ENCODE measurements at regions not wholly inside any gene's neighbourhood (a gene's known extent, or its start where the extent isn't known, plus 50 kb on each side); places are given as distances from the start of the nearest gene placed in this dataset.

DNA sequence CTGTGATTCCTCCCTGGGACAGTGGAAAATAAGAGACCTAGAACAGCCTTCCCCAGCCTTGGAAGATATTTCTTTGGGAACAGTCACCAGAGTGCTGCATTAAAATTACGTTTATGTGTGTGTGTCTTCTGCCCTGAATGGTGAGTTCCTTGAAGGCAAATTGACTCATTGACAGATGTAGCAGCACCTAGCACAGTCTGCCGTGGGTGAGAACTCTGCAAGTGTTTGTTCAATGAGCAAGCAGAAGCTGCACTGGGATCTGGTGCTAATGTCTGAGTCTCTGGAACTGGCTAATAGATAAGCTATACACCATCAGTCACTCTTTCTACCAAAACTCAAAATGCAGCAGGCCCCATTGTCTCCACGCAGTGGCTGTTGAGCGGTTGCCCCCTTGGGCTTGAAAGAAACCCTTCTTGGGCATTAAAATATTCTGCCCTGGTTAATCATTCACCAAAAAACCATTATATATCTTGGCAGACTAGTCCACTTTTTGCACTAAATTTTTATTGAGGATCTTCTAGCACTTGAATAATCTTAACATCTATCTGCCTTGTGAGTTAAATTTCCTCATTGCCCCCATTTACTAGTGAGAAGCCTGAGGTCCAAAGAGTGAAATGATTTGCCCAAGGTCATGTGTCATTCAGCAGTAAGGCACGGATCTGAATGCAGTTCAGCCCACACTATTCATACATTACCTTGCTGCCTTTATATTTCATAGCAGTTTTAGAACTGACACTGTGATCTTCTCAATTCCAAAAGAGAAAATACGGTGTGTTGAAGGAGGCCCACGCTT, 87.8 kb upstream of the GALNT18 start:
- WGBS (ENCODE audit: extremely low coverage, insufficient coverage, low lambda C conversion rate), result no CpG with 5 or more reads among the region's 7 CpGs
- Histone ChIP-seq H3K27me3 (ENCODE audit: insufficient read depth, low read length, poor library complexity) (no peaks in the 10 kb centered on the region), H3K4me3 (ENCODE audit: low read length) (no peak overlapping the region), H3K79me1 (ENCODE audit: low read length) (no peaks in the 10 kb centered on the region), H3K9ac (ENCODE audit: low read length) (no peak overlapping the region), H3K56ac (ENCODE audit: low read length) (no peak overlapping the region), H2BK120ac (ENCODE audit: low read depth, low read length) (no peak overlapping the region), H3K79me2 (ENCODE audit: control insufficient read depth, insufficient read depth, low read length) (no peaks in the 10 kb centered on the region), H2BK15ac (replicated peaks; ENCODE audit: low read depth) (no peak overlapping the region), H2BK5ac (ENCODE audit: low read length) (no peak overlapping the region), H4K5ac (ENCODE audit: low read length) (no peak overlapping the region), H3K36me3 (ENCODE audit: control insufficient read depth, insufficient read depth, low read length) (no peaks in the 10 kb centered on the region), H3K18ac (ENCODE audit: low read length) (no peak overlapping the region), H3K27ac (ENCODE audit: low read depth, low read length) (no peak overlapping the region), H4K8ac (ENCODE audit: low read depth, low read length) (no peak overlapping the region), H3K4me1 (ENCODE audit: control insufficient read depth, low read depth, low read length) (no peaks in the 10 kb centered on the region), H3K4me2 (ENCODE audit: low read length) (no peak overlapping the region), H3K23ac (ENCODE audit: low read length) (no peak overlapping the region), H2AK5ac (ENCODE audit: low read length) (no peak overlapping the region), H3K4ac (ENCODE audit: low read depth, low read length) (no peak overlapping the region)
- DNase-seq, result no peak

DNA sequence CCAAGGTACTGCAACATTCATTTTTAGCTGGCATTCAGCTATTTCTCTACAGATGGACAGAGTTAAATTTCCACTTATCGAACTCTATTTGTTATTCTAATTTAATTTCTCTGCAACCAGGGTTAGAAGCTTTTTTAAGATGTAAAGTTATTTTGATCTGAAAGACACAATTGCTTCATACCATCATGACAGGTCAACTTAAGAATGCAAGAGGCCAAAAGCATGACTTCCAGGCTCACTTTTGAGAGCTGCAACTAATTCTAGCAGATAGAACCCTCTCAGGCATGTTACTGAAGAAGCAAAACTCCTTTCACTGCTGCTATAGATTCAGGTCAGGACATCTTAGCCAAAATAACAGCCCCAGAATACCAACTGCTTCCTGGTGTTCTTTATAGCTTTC, 86.5 kb upstream of the GALNT18 start:
- Histone ChIP-seq H3K4me3 (ENCODE audit: low read length) (no peak overlapping the region), H4K8ac (ENCODE audit: low read depth, low read length) (no peak overlapping the region), H3K79me1 (ENCODE audit: low read length) (no peaks in the 10 kb centered on the region), H4K5ac (ENCODE audit: low read length) (no peak overlapping the region), H3K36me3 (ENCODE audit: control insufficient read depth, insufficient read depth, low read length) (no peaks in the 10 kb centered on the region), H3K27ac (ENCODE audit: low read depth, low read length) (no peak overlapping the region), H3K9ac (ENCODE audit: low read length) (no peak overlapping the region), H3K79me2 (ENCODE audit: control insufficient read depth, insufficient read depth, low read length) (no peaks in the 10 kb centered on the region), H2BK120ac (ENCODE audit: low read depth, low read length) (no peak overlapping the region), H2AK5ac (ENCODE audit: low read length) (no peak overlapping the region), H2BK15ac (replicated peaks; ENCODE audit: low read depth) (no peak overlapping the region), H3K23ac (ENCODE audit: low read length) (no peak overlapping the region), H3K18ac (ENCODE audit: low read length) (no peak overlapping the region), H3K4me2 (ENCODE audit: low read length) (no peak overlapping the region), H3K56ac (ENCODE audit: low read length) (no peak overlapping the region), H2BK5ac (ENCODE audit: low read length) (no peak overlapping the region), H3K4ac (ENCODE audit: low read depth, low read length) (no peak overlapping the region), H3K27me3 (ENCODE audit: insufficient read depth, low read length, poor library complexity) (no peaks in the 10 kb centered on the region), H3K4me1 (ENCODE audit: control insufficient read depth, low read depth, low read length) (no peaks in the 10 kb centered on the region)
- no peak for DNase-seq
- WGBS (ENCODE audit: extremely low coverage, insufficient coverage, low lambda C conversion rate), result no CpG with 5 or more reads among the region's 1 CpG

DNA sequence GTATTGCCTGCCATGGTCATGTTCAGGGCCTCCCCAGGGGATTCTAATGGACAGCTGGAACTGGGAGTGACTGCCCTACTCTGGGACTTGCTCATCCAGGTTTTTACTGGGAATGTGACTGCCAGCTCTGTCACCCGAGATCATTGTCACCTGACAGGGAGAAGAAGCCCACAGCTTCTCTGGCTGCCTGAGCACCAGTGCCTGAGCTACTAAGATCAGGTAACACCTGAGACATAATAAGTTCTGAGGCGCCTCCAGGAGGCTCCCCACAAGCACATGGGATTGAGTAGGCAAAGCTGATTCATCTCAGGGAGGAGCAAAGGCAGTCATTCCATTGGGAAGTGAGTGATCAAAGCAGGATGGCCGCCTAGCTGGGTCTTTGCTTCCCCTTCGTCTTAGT, 84.2 kb upstream of the GALNT18 start:
- no peak overlapping the region for H3K56ac ChIP-seq (ENCODE audit: low read length)
- H3K27me3 ChIP-seq (ENCODE audit: insufficient read depth, low read length, poor library complexity), result no peaks in the 10 kb centered on the region
- no peak overlapping the region for H3K23ac ChIP-seq (ENCODE audit: low read length)
- no peaks in the 10 kb centered on the region for H3K79me1 ChIP-seq (ENCODE audit: low read length)
- no peak overlapping the region for H3K27ac ChIP-seq (ENCODE audit: low read depth, low read length)
- no peak overlapping the region for H3K9ac ChIP-seq (ENCODE audit: low read length)
- H3K36me3 ChIP-seq (ENCODE audit: control insufficient read depth, insufficient read depth, low read length), result no peaks in the 10 kb centered on the region
- no peak overlapping the region for H2BK15ac ChIP-seq (replicated peaks; ENCODE audit: low read depth)
- no peak overlapping the region for H4K8ac ChIP-seq (ENCODE audit: low read depth, low read length)
- no peaks in the 10 kb centered on the region for H3K79me2 ChIP-seq (ENCODE audit: control insufficient read depth, insufficient read depth, low read length)
- no peak overlapping the region for H2AK5ac ChIP-seq (ENCODE audit: low read length)
- H3K18ac ChIP-seq (ENCODE audit: low read length), result no peak overlapping the region
- WGBS (ENCODE audit: extremely low coverage, insufficient coverage, low lambda C conversion rate), result no CpG with 5 or more reads among the region's 4 CpGs
- no peak overlapping the region for H3K4me3 ChIP-seq (ENCODE audit: low read length)
- no peak overlapping the region for H3K4me2 ChIP-seq (ENCODE audit: low read length)
- H2BK120ac ChIP-seq (ENCODE audit: low read depth, low read length), result no peak overlapping the region
- no peaks in the 10 kb centered on the region for H3K4me1 ChIP-seq (ENCODE audit: control insufficient read depth, low read depth, low read length)
- H3K4ac ChIP-seq (ENCODE audit: low read depth, low read length), result no peak overlapping the region
- H4K5ac ChIP-seq (ENCODE audit: low read length), result no peak overlapping the region
- peak; percentile 56 for DNase-seq
- H2BK5ac ChIP-seq (ENCODE audit: low read length), result no peak overlapping the region

DNA sequence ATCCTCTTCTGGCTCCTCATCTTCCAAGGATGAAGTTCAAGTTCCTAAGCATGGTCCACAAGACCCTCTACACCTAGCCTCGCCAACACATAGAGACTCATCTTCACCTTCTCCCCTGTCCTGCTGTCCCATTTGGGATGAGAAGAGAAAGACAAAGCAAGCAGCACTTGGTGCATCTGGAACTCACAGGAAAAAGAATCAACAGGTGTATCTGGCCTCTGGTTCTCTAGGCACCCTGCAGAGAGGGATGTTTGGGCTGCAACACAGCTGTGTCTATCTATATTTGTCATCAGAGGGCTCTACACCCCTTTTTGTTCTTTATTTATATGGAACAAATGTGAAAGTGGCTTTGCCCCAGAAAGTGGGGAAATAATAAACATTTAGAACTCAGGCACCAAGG, 82.1 kb upstream of the GALNT18 start:
- H3K79me2 ChIP-seq (ENCODE audit: control insufficient read depth, insufficient read depth, low read length), result no peaks in the 10 kb centered on the region
- H2BK5ac ChIP-seq (ENCODE audit: low read length), result no peak overlapping the region
- no peak overlapping the region for H3K4ac ChIP-seq (ENCODE audit: low read depth, low read length)
- H2BK120ac ChIP-seq (ENCODE audit: low read depth, low read length), result no peak overlapping the region
- no peak overlapping the region for H3K27ac ChIP-seq (ENCODE audit: low read depth, low read length)
- H3K23ac ChIP-seq (ENCODE audit: low read length), result no peak overlapping the region
- H4K8ac ChIP-seq (ENCODE audit: low read depth, low read length), result no peak overlapping the region
- no peak overlapping the region for H3K18ac ChIP-seq (ENCODE audit: low read length)
- no peak overlapping the region for H3K9ac ChIP-seq (ENCODE audit: low read length)
- no peak overlapping the region for H4K5ac ChIP-seq (ENCODE audit: low read length)
- H3K4me1 ChIP-seq (ENCODE audit: control insufficient read depth, low read depth, low read length), result no peaks in the 10 kb centered on the region
- H2BK15ac ChIP-seq (replicated peaks; ENCODE audit: low read depth), result no peak overlapping the region
- H2AK5ac ChIP-seq (ENCODE audit: low read length), result no peak overlapping the region
- no CpG with 5 or more reads among the region's 1 CpG for WGBS (ENCODE audit: extremely low coverage, insufficient coverage, low lambda C conversion rate)
- H3K27me3 ChIP-seq (ENCODE audit: insufficient read depth, low read length, poor library complexity), result no peaks in the 10 kb centered on the region
- no peaks in the 10 kb centered on the region for H3K79me1 ChIP-seq (ENCODE audit: low read length)
- H3K36me3 ChIP-seq (ENCODE audit: control insufficient read depth, insufficient read depth, low read length), result no peaks in the 10 kb centered on the region
- no peak overlapping the region for H3K4me2 ChIP-seq (ENCODE audit: low read length)
- no peak for DNase-seq
- no peak overlapping the region for H3K56ac ChIP-seq (ENCODE audit: low read length)
- no peak overlapping the region for H3K4me3 ChIP-seq (ENCODE audit: low read length)

DNA sequence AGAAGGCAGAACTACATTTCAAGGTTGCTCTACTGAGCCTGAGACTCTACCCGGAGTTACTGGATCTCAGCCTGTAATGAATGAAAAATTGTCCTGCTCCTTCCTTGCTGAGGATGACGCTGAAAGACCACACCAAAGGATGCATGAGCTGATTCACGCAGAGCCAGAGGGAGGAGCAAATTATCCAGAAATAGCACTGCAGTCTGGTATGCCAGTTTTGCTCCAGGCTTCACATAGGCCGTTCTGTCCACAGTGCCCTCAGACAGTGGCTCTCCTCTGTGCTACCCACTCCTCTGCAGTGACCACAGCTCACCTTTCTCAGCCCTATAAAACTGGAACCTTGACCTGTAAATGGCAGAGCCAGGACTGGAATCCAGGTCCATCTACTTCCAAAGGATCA, 79.3 kb upstream of the GALNT18 start:
- Histone ChIP-seq H3K18ac (ENCODE audit: low read length) (no peak overlapping the region), H3K9ac (ENCODE audit: low read length) (no peak overlapping the region), H3K56ac (ENCODE audit: low read length) (no peak overlapping the region), H3K4me3 (ENCODE audit: low read length) (no peak overlapping the region), H3K27ac (ENCODE audit: low read depth, low read length) (no peak overlapping the region), H3K27me3 (ENCODE audit: insufficient read depth, low read length, poor library complexity) (no peaks in the 10 kb centered on the region), H4K8ac (ENCODE audit: low read depth, low read length) (no peak overlapping the region), H3K79me1 (ENCODE audit: low read length) (no peaks in the 10 kb centered on the region), H3K36me3 (ENCODE audit: control insufficient read depth, insufficient read depth, low read length) (no peaks in the 10 kb centered on the region), H3K4me2 (ENCODE audit: low read length) (no peak overlapping the region), H2BK120ac (ENCODE audit: low read depth, low read length) (no peak overlapping the region), H3K23ac (ENCODE audit: low read length) (no peak overlapping the region), H2AK5ac (ENCODE audit: low read length) (no peak overlapping the region), H2BK5ac (ENCODE audit: low read length) (no peak overlapping the region), H4K5ac (ENCODE audit: low read length) (no peak overlapping the region), H3K79me2 (ENCODE audit: control insufficient read depth, insufficient read depth, low read length) (no peaks in the 10 kb centered on the region), H3K4ac (ENCODE audit: low read depth, low read length) (no peak overlapping the region), H2BK15ac (replicated peaks; ENCODE audit: low read depth) (no peak overlapping the region), H3K4me1 (ENCODE audit: control insufficient read depth, low read depth, low read length) (no peaks in the 10 kb centered on the region)
- no peak for DNase-seq
- WGBS (ENCODE audit: extremely low coverage, insufficient coverage, low lambda C conversion rate), result no CpG with 5 or more reads among the region's 4 CpGs

DNA sequence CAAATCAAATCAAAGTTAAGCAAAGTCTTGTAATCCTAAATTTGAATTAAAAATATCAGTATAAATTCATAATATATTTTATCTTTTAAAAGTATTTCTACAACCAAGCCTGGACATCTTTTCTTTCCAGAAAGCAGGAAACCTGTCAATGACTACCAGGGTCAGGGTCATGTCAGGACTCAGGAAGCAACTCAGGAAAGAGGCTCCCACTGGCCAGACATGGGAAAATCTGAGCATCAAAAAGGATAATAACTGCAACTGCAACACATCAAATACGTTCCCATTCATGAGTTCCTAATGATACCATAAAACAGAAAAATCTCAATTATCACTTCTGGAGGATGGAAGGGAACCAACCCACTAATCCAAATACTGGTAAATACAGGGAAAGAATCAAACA, 76.0 kb upstream of the GALNT18 start:
- Histone ChIP-seq H3K56ac (ENCODE audit: low read length) (no peak overlapping the region), H2AK5ac (ENCODE audit: low read length) (no peak overlapping the region), H3K9ac (ENCODE audit: low read length) (no peak overlapping the region), H3K23ac (ENCODE audit: low read length) (no peak overlapping the region), H3K79me2 (ENCODE audit: control insufficient read depth, insufficient read depth, low read length) (no peaks in the 10 kb centered on the region), H3K79me1 (ENCODE audit: low read length) (no peaks in the 10 kb centered on the region), H3K27me3 (ENCODE audit: insufficient read depth, low read length, poor library complexity) (no peaks in the 10 kb centered on the region), H2BK5ac (ENCODE audit: low read length) (no peak overlapping the region), H3K36me3 (ENCODE audit: control insufficient read depth, insufficient read depth, low read length) (no peaks in the 10 kb centered on the region), H3K27ac (ENCODE audit: low read depth, low read length) (no peak overlapping the region), H3K4me3 (ENCODE audit: low read length) (no peak overlapping the region), H4K8ac (ENCODE audit: low read depth, low read length) (no peak overlapping the region), H3K18ac (ENCODE audit: low read length) (no peak overlapping the region), H3K4ac (ENCODE audit: low read depth, low read length) (no peak overlapping the region), H2BK120ac (ENCODE audit: low read depth, low read length) (no peak overlapping the region), H4K5ac (ENCODE audit: low read length) (no peak overlapping the region), H2BK15ac (replicated peaks; ENCODE audit: low read depth) (no peak overlapping the region), H3K4me1 (ENCODE audit: control insufficient read depth, low read depth, low read length) (no peaks in the 10 kb centered on the region), H3K4me2 (ENCODE audit: low read length) (no peak overlapping the region)
- WGBS (ENCODE audit: extremely low coverage, insufficient coverage, low lambda C conversion rate), result no CpG with 5 or more reads among the region's 1 CpG
- no peak for DNase-seq
